ENCODE measurements at regions not wholly inside any gene's neighbourhood (a gene's known extent, or its start where the extent isn't known, plus 50 kb on each side); places are given as distances from the start of the nearest gene placed in this dataset.

- peaks cover 23% of the 10 kb centered on the region for H3K9me3 Mint-ChIP-seq (ENCODE audit: unreplicated experiment)
- Histone ChIP-seq H3K27me3 (replicated peaks; ENCODE audit: control insufficient read depth, insufficient read depth, low read length) (no peaks in the 10 kb centered on the region), H3K4me1 (no peaks in the 10 kb centered on the region), H3K36me3 (ENCODE audit: control insufficient read depth, insufficient read depth, low read length) (no peaks in the 10 kb centered on the region), H3K9me3 (peaks cover 6% of the 10 kb centered on the region; the same call in 1 of the 2 replicates), H3K4me3 (ENCODE audit: low read depth, low read length) (no peak overlapping the region)
- no peak overlapping the region for H3K27ac Mint-ChIP-seq (ENCODE audit: unreplicated experiment)
- H3K36me3 Mint-ChIP-seq (ENCODE audit: insufficient read depth, unreplicated experiment) = no peaks in the 10 kb centered on the region
- ChIA-PET POLR2A (no interaction called here), CTCF (interaction anchor here (0.6 to 0.7 kb wide), 2 partner anchors 20 to 412 kb away, joined by 3 to 4 read pairs; no protein-coding TSS in a partner anchor)
- peaks cover 21% of the 10 kb centered on the region for H3K27me3 Mint-ChIP-seq (ENCODE audit: insufficient read depth, unreplicated experiment)
- H3K4me1 Mint-ChIP-seq (ENCODE audit: low read depth, unreplicated experiment) = no peaks in the 10 kb centered on the region
- peak in 1 of 2 experiments; percentile 40 for DNase-seq
- intact Hi-C loops (cut with micrococcal nuclease; ENCODE audit: unreplicated experiment) = no loop called here
- H3K4me3 Mint-ChIP-seq (ENCODE audit: unreplicated experiment) = no peak overlapping the region
- BruUV-seq (replicated peaks) = no TSS peak
- TF ChIP-seq CTCF (IDR thresholded peaks at IDR 0.05; ENCODE audit: insufficient read depth in 1 of 2, low read depth in 1 of 2, low read length in 1 of 2, severe bottlenecking in 1 of 2, unreplicated experiment in 1 of 2) = no peak
Observed at GRCh38 chr20:58065508-58066361, 162.7 kb downstream of the ANKRD60 start.

- intact Hi-C loops (cut with micrococcal nuclease; ENCODE audit: unreplicated experiment) = no loop called here
- no peaks in the 10 kb centered on the region for H3K4me1 ChIP-seq
- H3K4me1 Mint-ChIP-seq (ENCODE audit: low read depth, unreplicated experiment) = no peaks in the 10 kb centered on the region
- H3K27ac Mint-ChIP-seq (ENCODE audit: unreplicated experiment) = no peak overlapping the region
- no peak overlapping the region for H3K4me3 ChIP-seq (ENCODE audit: low read depth, low read length)
- no peaks in the 10 kb centered on the region for H3K27me3 ChIP-seq (replicated peaks; ENCODE audit: control insufficient read depth, insufficient read depth, low read length)
- peaks cover 6% of the 10 kb centered on the region; the same call in 1 of the 2 replicates for H3K9me3 ChIP-seq
- peak in 1 of 2 experiments; percentile 15 for DNase-seq
- POLR2A ChIA-PET = no interaction called here
- H3K36me3 ChIP-seq (ENCODE audit: control insufficient read depth, insufficient read depth, low read length) = no peaks in the 10 kb centered on the region
- CTCF ChIA-PET = no interaction called here
- peaks cover 18% of the 10 kb centered on the region for H3K27me3 Mint-ChIP-seq (ENCODE audit: insufficient read depth, unreplicated experiment)
- no peak for TF ChIP-seq CTCF (IDR thresholded peaks at IDR 0.05; ENCODE audit: insufficient read depth in 1 of 2, low read depth in 1 of 2, low read length in 1 of 2, severe bottlenecking in 1 of 2, unreplicated experiment in 1 of 2)
- peaks cover 29% of the 10 kb centered on the region for H3K9me3 Mint-ChIP-seq (ENCODE audit: unreplicated experiment)
- H3K4me3 Mint-ChIP-seq (ENCODE audit: unreplicated experiment) = no peak overlapping the region
- BruUV-seq (replicated peaks) = no TSS peak
- no peaks in the 10 kb centered on the region for H3K36me3 Mint-ChIP-seq (ENCODE audit: insufficient read depth, unreplicated experiment)
Observed at GRCh38 chr20:58064411-58065010, 163.9 kb downstream of the ANKRD60 start.

DNA sequence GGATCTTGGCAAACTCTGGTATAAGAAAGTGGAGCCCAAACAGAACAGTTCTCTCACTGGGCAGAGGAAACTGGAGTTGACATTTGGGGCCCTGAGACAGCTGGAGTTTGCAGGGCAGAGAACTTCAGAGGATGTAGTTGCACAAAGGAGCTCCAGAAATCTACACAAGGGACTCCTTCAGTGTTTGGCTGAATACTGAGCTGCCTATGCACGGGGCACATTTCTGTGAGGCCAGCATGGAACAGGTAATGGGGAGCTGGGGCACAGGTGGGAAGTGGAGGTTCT is 169.3 kb downstream of the ANKRD60 start:
- H3K27me3 ChIP-seq (replicated peaks; ENCODE audit: control insufficient read depth, insufficient read depth, low read length) = no peaks in the 10 kb centered on the region
- no peak overlapping the region for H3K4me3 ChIP-seq (ENCODE audit: low read depth, low read length)
- Mint-ChIP-seq H3K9me3 (ENCODE audit: unreplicated experiment) (peaks cover 29% of the 10 kb centered on the region), H3K27ac (ENCODE audit: unreplicated experiment) (no peak overlapping the region), H3K4me3 (ENCODE audit: unreplicated experiment) (no peak overlapping the region), H3K27me3 (ENCODE audit: insufficient read depth, unreplicated experiment) (peaks cover 8% of the 10 kb centered on the region), H3K4me1 (ENCODE audit: low read depth, unreplicated experiment) (no peaks in the 10 kb centered on the region), H3K36me3 (ENCODE audit: insufficient read depth, unreplicated experiment) (no peaks in the 10 kb centered on the region)
- ChIA-PET POLR2A (no interaction called here), CTCF (no interaction called here)
- TF ChIP-seq CTCF (IDR thresholded peaks at IDR 0.05; ENCODE audit: insufficient read depth in 1 of 2, low read depth in 1 of 2, low read length in 1 of 2, severe bottlenecking in 1 of 2, unreplicated experiment in 1 of 2) = no peak
- H3K36me3 ChIP-seq (ENCODE audit: control insufficient read depth, insufficient read depth, low read length) = no peaks in the 10 kb centered on the region
- no peaks in the 10 kb centered on the region for H3K4me1 ChIP-seq
- H3K9me3 ChIP-seq = peaks cover 6% of the 10 kb centered on the region; the same call in 1 of the 2 replicates
- BruUV-seq (replicated peaks) = no TSS peak
- DNase-seq = peak in 1 of 2 experiments; percentile 30
- intact Hi-C loops (cut with micrococcal nuclease; ENCODE audit: unreplicated experiment) = no loop called here
